Amniotic stem cell (primary cell): ENCODE measurements at regions not wholly inside any gene's neighbourhood (a gene's known extent, or its start where the extent isn't known, plus 50 kb on each side); places are given as distances from the start of the nearest gene placed in this dataset.
"Not testable (repeated sequence)": the region's sequence is repeated elsewhere in the genome, so short reads cannot be mapped to it uniquely, and the experiment has no call there.

Source experiments
- DNase-seq: peaks from one replicate; lab custom pipeline; 2025; lab: John Stamatoyannopoulos, UW

GRCh38 chr9:73344060-73344459, 192.4 kb downstream of the ANXA1 start:
- DNase-seq: no peak

- no peak for DNase-seq
These were observed 195.5 kb downstream of the ANXA1 start for GRCh38 chr9:73347123-73347522.

- no peak for DNase-seq
These were observed 196.1 kb downstream of the ANXA1 start for GRCh38 chr9:73347720-73348119.

- no peak for DNase-seq
These were observed 196.8 kb downstream of the ANXA1 start for GRCh38 chr9:73348471-73348870.

- no peak for DNase-seq
These were observed 197.8 kb downstream of the ANXA1 start for GRCh38 chr9:73349476-73349875.

- DNase-seq: no peak
These were observed 205.9 kb downstream of the ANXA1 start for GRCh38 chr9:73357607-73358006.

GRCh38 chr9:73370053-73370452, 218.4 kb downstream of the ANXA1 start:
- no peak for DNase-seq

- no peak for DNase-seq
These were observed 220.1 kb downstream of the ANXA1 start for GRCh38 chr9:73371801-73372200.

- no peak for DNase-seq
These were observed 228.7 kb downstream of the ANXA1 start for GRCh38 chr9:73380411-73380810.

- DNase-seq: no peak
These were observed 250.7 kb downstream of the ANXA1 start for GRCh38 chr9:73402081-73403028.

- no peak for DNase-seq
These were observed 259.8 kb downstream of the ANXA1 start for GRCh38 chr9:73411494-73411893.

- no peak for DNase-seq
These were observed 261.2 kb downstream of the ANXA1 start for GRCh38 chr9:73412874-73413273.

- DNase-seq: no peak
These were observed 272.2 kb downstream of the ANXA1 start for GRCh38 chr9:73423891-73424290.

GRCh38 chr9:73426269-73426668, 274.6 kb downstream of the ANXA1 start:
- DNase-seq: no peak

GRCh38 chr9:73434826-73435225, 283.2 kb downstream of the ANXA1 start:
- no peak for DNase-seq

- DNase-seq: no peak
These were observed 286.1 kb downstream of the ANXA1 start for GRCh38 chr9:73437758-73438157.

GRCh38 chr9:73439839-73440238, 288.2 kb downstream of the ANXA1 start:
- not testable (repeated sequence) for DNase-seq

- no peak for DNase-seq
These were observed 289.6 kb downstream of the ANXA1 start for GRCh38 chr9:73441223-73441622.

GRCh38 chr9:73441890-73442818, 290.5 kb downstream of the ANXA1 start:
- DNase-seq: no peak

- no peak for DNase-seq
These were observed 293.2 kb downstream of the ANXA1 start for GRCh38 chr9:73444821-73445220.

GRCh38 chr9:73445384-73445783, 293.7 kb downstream of the ANXA1 start:
- not testable (repeated sequence) for DNase-seq

GRCh38 chr9:73446306-73446705, 294.6 kb downstream of the ANXA1 start:
- no peak for DNase-seq

- no peak for DNase-seq
These were observed 299.3 kb downstream of the ANXA1 start for GRCh38 chr9:73451003-73451402.
